GM18858 (cell line): ENCODE measurements at regions not wholly inside any gene's neighbourhood (a gene's known extent, or its start where the extent isn't known, plus 50 kb on each side); places are given as distances from the start of the nearest gene placed in this dataset.

Source experiments
- ATAC-seq: cut with Tn5 transposase; IDR thresholded peaks from one replicate; pipeline ENCODE4 v1.9.1; 2021; ENCODE audit not compliant: unreplicated experiment

DNA sequence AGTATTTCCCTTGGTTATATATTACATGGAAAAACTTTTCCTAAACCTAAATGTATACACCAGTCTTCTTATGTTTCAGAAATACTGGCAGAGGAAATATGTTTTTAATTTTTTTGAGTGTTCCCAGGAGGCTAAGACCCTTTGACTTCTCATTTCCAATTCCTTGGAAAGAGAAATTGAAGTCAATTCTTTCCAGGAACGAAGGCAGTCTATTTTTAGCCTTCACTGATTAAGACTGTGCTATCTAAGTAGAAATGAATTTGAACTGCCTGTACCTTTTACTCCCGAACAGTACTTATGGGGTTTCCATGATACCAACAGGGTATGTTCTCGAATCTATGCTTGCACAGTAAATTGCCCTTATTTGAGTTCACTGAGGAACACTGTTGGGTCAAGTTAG, 340.3 kb upstream of the CD180 start:
- no peak for ATAC-seq

DNA sequence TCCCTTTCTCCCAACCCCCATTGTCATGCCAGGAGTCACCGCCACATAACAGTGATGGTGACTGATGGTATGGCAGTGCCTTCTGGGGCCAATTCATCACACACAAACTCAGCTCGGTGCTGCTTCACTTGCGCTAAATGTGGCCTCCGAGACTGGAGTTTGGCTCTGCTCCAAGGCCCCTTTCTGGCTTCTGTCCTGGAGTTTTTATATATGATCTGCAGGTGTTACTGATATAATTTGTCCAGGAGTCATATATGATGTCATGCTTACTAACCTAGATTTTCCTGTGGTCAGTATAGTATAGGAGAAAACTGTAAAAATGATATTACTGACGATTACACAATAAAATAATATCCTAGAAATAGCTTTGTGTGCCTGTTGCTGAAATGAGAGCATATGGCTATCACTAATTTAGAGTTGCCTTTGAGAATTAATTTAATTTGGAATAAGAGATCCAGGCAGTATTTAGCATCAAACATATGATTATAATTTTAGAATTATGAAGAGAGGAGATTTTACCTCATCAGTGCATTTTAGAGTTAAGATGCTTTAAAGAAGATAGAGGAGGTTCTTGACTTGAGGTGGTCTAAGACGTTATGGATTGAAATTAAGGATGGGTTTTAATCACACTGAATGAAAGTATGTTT, 334.1 kb upstream of the CD180 start:
- ATAC-seq: no peak

DNA sequence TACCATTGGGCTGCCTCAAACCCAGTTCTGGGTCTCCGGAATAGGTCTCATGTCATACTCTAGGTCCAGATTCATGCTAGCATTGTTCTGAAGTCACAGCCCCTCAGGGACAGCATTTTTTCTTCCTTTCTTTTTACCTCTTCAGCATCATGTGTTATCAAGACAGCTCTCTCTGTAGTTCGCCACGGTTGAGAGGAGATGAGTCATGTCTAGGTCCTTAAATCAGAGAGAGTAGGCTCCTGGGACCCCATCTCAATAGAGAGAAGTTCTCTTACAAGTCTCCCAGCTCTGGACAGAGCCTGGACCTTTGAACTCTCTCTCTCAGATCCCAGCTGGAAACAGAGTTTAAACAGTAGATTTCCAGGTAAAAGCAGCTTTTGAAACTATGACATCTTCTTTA, 332.4 kb upstream of the CD180 start:
- no peak for ATAC-seq

DNA sequence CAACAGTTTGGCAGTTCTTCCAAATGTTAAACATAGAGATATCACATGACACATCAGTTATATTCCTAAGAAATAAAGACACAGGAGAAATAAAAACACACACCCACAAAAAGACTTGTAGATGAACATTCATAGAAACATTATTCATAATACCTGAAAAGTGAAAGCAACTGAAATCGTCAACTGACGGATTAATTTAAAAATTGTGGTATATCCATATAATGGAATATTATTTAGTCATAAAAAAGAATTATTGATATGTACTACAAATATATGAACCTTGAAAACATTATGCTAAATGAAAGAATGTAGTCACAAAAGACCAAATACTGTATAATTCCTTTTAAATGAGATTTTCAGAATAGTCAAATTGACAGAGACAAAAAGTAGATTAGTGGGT, 330.2 kb upstream of the CD180 start:
- no peak for ATAC-seq

DNA sequence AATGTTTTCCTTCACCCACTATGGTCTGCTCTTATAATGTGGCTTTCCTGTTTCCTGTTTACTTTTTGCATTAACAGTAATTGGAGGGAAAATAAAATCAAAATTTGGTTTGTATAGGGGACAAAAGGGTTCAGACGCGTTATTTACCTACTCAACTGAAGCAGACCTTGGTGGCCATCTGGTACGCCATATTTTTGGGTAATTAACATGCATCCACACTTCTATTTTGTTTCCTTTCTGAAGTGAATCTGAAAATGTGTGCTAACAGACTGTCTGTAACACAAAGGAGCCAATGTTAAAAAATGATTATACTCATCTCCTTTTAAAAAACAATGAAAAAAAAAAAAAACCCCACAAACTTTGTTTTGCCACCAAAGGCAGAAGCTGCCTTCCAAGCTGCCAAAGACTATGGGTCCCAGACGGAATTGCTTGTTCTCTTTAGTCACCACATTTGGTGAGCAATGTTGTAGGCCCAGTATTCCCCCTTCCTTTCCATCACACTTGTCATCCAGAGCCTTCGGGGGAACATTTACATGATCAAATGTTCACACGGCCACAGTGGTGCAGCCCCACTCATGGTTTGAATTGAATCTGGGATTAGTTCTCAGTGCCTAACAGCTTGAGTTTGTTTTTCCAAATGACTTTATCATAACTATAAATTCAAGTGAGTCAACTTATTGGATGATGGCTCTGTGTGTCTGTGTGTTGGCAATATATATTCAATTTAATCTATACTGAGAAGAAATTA, 323.7 kb upstream of the CD180 start:
- ATAC-seq: no peak

DNA sequence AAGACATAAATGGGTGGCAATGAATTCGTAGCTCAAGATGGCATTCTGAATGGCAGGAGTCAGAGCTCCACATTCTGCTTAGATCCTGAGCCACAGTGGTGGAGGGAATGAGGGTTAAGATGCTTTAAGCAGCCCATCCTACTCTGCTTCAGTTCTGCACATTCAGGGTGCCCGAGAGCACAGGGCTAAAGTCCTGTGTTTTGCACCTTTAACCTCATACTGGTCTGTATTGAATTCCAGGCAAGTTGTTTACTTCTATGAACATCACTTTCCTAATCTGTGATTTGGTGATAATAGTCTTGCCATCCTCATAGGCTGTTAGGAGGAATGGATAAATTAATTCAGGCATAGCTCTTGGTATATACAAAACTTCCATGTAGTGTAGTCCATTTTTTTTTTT, 321.6 kb upstream of the CD180 start:
- ATAC-seq: no peak

DNA sequence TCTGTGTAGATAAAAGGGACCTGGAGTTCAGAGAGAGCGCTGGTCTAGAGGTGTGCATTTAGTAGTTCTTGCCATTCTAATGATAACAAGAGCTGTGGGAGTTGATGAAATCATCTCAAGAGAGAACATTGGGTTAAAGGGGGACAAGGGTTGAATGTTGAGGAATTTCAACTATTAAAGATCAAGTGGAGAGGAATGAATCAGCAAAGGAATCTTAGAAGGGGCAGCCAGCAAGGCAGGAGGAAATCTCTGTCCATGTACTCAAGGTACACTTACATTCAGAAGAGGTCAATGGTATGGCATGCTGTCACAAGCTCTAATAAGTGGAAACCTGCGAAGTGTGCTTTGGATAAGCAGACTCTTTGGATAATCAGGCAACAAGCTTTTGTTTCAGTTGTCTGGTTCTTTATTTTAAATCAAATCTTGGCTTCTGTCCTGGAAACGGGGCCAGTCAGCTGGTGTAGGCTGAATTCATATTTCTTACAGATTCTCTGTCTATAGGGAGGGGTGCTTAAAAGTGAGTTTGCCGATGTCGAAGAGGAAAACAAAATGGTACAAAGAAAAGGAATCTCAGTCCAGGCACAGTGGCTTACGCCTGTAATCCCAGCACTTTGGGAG, 320.5 kb upstream of the CD180 start:
- ATAC-seq: no peak

DNA sequence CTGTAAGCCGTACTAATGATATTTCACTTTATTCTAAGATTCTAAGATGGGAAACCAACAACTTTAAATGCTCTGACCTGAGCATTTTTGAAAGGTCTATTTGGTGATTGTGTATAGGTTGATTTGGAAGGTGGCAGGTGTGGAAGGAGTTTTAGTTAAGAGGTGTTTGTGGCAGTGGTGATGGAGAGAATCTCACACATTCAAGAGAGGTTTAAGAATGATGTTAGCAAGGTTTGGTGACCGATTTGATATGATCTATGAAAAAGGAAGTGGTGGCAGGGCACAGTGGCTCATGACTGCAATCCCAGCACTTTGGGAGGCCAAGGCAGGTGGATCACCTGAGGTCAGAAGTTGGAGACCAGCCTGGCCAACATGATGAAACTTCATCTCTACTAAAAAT, 319.2 kb upstream of the CD180 start:
- no peak for ATAC-seq

DNA sequence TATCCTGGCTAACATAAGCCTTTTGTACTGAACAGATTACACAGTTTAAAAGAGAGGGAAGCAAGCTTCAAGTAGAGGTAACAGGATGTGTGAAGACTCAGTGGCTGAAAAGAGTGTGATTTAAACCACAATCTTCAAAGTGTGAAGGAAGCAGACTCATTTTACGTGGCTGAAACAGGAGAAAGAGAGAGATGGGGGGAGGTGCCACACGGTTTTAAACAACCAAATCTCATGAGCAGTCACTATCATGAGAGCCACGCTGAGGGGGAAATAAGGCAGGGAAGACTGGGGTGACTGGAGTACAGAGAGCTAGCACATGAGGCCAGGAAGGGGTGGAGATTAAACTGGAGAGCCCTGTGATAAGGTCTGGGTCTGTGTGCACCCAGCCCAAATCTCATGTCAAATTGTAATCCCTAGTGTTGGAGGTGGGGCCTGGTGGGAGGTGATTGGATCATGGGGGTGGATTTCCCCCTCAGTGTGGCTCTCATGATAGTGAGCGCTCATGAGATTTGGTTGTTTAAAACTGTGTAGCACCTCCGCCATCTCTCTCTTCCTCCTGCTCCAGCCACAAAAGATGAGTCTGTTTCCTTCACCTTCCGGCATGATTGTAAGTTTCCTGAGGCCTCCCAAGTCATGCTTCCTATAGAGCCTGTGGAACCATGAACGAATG, 318.6 kb upstream of the CD180 start:
- ATAC-seq: no peak

DNA sequence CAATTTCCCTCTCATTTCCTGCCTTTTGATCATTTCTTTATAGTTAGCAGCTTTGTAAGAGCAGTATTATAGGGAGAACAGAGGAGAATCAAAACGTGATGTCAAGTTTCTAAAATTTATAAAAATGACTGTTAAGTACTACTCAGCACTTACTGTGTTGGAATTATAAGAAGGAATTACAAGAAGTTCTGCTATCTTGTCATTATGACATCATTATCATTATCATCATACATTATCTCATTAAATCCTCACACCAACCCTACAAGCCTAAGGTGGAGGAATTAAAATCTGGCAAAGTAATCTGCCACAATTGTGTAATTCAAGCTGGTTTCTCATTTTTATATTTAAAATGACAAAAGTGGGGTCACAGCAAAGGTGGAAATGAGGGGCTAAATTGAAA, 316.2 kb upstream of the CD180 start:
- no peak for ATAC-seq

DNA sequence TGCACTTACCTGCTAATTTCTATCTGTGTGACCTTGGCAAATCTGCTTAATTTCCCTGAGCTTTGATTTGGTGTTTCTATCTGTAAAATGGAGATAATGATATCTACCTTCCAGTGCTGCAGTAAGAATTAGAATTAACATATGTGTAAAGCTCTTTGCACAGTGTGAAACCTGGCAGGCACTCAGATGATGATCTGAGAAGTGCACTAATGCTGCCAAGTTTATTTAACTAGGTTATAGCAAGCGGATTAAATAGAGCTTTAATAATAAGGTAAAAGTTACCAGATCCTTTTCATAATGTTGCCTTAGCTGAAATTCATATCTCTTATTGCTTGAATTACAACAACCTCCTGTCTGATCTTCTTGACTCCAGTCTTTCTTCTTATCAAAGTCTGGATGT, 315.3 kb upstream of the CD180 start:
- no peak for ATAC-seq

DNA sequence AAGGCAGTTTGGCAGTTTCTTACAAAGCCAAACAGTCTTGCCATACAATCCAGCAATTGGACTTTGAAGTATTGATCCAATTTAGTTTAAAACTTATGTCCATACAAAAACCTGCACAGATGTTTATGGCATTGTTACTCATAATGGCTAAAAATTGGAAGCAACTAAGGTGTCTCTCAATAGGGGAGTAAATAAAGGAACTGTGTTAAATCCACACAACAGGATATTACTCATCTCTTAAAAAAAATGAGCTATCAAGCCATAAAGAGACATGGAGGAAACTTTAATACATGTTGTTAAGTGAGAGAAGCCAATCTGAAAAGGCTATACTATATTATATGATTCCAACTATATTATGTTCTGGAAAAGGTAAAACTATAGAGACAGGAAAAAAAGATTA, 313.6 kb upstream of the CD180 start:
- no peak for ATAC-seq

DNA sequence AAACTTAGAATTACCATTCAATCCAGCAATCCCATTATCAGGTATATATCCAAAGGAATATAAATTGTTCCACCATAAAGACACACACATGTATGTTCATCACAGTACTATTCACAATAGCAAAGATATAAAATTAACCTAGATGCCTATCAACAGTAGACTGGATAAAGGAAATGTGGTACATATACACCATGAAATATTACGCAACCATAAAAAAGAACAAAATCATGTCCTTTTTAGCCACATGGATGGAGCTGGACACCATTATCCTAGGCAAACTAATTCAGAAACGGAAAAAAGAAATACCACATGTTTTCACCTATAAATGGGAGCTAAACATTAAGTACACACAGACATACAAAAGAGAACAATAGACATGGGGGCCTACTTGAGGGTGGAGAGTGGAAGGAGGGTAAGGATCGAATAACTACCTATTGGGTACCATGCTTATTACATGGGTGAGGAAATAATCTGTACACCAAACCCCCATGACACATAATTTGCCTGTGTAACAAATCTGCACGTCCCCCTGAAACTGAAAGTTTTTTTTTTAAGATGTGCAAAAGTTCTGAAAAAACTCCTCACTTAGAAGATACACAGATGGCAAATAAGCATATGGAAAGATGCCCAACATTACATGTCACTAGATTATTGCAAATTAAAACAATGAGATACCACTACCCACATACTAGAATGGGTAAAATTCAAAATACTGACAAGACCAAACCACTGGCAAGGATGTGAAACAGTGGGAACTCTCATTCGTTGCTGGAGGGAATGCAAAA, 313.0 kb upstream of the CD180 start:
- ATAC-seq: no peak

DNA sequence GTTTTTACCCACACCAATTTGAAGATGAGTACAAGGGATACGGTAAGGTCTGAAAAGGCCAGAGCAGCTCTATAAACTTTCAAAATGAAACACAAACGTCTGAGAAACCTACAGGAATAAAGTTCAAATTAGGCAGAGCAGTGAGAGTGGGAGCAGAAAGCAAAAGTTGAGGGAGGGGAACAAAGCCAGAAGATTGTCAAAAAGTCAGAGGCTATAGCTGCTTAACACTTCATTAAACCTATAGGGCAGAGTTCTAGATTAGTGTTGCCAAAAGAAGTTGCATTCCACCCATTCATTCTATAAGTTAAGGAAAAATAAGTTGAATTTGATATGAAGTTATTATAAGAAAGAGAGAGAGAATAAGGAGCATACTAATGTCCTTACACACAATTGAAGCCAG, 309.6 kb upstream of the CD180 start:
- no peak for ATAC-seq

DNA sequence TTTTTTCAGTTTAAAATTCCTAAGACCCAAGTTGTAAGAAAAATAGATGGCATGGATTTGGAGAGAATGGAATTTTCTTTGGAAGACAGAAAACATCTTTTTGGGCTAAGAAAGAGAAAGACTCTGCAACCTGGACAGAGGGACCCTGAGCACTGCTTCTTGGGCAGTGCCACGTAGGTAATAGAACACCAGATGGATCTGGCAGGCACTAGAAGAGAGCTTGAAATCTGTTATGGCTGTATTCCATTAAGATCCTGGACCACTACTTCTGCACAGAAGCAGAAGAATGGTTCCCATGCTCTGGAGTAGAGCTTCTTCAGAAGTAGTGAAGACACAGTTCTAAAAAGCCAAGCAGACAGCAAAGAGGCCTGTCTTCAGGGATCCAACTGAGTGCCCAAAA, 306.4 kb upstream of the CD180 start:
- ATAC-seq: no peak

DNA sequence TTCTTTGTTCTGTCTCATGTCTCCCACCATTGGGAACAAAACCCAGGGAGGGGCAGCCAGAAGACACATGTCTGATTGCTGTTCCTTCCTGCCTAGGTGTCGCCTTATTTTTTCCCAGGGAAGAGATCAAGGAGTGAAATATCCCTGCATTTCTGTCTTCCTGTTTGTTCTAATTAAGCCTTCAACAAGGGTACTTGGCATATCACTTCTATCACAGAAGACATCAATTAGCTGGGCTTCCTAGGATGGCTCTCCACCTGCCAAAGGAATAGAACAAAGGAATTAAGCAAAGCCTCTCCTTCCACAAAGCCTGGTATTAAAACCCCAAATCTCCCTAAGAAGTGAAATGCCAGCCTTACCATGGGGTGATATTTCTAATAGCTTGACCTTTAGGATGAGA, 299.5 kb upstream of the CD180 start:
- ATAC-seq: no peak

DNA sequence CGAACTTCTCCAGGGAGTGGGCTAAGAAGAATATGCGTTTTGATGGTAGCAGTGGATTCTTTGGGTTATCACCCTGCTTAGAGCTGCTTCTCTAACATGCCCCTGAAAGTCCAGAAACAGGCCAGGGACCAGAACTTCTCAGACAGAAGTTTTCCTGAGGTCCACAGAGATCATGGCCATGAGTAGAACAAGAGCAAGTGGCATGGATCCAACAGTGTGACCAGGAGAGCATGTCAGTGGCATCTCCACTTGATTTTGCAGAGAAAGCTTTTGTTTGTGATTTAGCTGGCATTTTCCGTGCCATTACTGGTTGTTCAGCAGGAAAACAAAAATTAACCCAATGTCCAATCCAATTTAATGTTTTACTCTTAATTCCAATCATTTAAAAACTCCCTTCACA, 298.5 kb upstream of the CD180 start:
- no peak for ATAC-seq

DNA sequence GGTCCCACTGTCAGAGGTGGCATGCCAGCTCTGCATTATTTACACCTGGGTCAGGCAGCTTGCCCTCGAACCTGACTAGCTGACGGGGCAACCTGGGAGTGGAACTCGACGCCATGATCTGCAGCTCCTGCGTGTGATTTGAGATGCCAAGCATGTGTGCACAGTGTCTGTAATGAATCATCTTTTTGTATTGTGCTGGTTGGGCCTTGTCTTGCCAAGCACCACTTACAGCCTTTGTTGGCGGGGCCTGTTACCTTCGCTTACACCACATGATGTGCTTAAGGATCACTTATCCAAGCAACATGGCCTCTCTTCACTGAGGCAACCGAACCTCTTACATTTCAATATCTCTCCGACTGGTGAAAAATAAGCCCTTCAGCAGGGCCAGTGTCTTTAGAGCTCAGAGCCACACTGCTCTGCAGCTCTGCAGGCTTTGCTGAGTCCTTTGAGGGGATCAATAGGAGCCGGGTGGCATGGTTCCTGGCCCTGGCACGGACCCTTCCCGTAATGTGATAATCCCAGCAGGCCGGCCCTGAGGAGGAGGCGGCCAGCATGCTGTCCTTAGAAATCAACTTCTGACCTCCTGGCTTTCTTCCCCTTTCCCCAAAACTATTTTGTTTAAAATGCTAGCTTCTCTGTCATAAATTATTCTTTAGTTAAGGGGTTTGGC, 297.7 kb upstream of the CD180 start:
- ATAC-seq: no peak

DNA sequence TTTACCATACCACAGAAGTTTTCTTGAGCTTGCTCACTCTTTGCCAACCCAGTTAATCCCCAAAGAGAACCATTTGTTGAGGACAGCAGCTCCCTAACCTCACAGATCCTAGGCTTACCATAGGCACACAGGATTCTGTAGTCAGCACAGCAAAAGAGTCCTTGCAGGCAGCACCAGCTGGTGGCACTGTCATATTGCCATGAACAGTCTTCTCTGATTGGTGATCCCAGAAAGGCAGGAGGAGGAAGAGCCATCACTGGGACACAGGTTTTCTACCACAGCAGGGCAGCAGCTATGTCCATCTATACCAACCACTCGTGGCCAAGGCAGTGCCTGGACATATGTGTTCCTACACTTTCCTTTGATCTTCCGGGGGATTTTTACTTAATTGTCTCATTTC, 297.1 kb upstream of the CD180 start:
- ATAC-seq: no peak

DNA sequence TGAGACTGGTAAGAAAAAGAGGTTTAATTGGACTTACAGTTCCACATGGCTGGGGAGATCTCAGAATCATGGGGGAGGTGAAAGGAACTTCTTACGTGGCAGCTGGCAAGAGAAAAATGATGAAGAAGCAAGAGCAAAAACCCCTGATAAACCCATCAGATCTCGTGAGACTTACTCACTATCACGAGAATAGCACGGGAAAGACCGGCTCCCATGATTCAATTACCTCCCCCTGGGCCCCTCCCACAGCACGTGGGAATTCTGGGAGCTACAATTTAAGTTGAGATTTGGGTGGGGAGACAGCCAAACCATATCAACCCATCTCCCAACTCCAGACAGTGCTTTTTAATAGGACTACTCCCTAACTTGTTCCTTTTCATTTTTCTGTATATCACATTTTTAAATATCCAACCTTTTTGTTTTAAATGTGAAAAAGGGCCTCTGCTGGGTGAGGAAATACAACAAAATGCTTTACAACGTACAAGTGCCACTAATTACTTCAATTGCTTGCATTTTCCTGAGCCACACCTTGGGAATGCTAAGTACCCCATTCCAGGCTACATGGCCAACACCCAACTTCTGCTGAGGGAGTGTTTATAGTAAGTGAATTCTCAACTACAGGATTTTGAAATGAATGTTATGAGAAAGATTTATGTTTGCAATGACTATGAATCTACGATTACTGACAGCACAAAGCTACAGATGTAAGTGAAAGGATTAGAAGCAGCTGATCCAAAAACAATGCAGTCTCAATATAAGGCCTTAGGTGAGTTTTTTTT, 294.1 kb upstream of the CD180 start:
- no peak for ATAC-seq
